H9 (cell line): ENCODE measurements at regions not wholly inside any gene's neighbourhood (a gene's known extent, or its start where the extent isn't known, plus 50 kb on each side); places are given as distances from the start of the nearest gene placed in this dataset.

Experiments
- DNase-seq: peaks from one replicate; pipeline ENCODE4 v3.0.0-alpha.2; 2017
- H2AFZ ChIP-seq: one replicate; pipeline ENCODE4 v1.6.1; 2013; ENCODE audit warnings: mild to moderate bottlenecking, low read length, control low read depth, moderate library complexity
- H2AK5ac ChIP-seq: 2 replicates; pipeline ENCODE4 v1.6.1; 2013; ENCODE audit warnings: low read length, control low read depth, mixed read lengths; ENCODE audit not compliant: insufficient read length
- H2BK120ac ChIP-seq: one replicate; pipeline ENCODE4 v1.6.1; 2013; ENCODE audit warnings: low read depth, mild to moderate bottlenecking, low read length, control low read depth, inconsistent platforms; ENCODE audit not compliant: poor library complexity, severe bottlenecking
- H2BK12ac ChIP-seq: 2 replicates; pipeline ENCODE4 v1.6.1; 2013; ENCODE audit warnings: low read length, control low read depth, mixed read lengths, low read depth; ENCODE audit not compliant: insufficient read length
- H2BK15ac ChIP-seq: 2 replicates; pipeline ENCODE4 v1.6.1; 2013; ENCODE audit warnings: low read depth, low read length, control low read depth
- H2BK20ac ChIP-seq: one replicate; pipeline ENCODE4 v1.6.1; 2013; ENCODE audit warnings: low read depth, mild to moderate bottlenecking, low read length, control low read depth, inconsistent platforms; ENCODE audit not compliant: poor library complexity, severe bottlenecking
- H2BK5ac ChIP-seq: 2 replicates; pipeline ENCODE4 v1.6.1; 2013; ENCODE audit warnings: low read length, control low read depth, mixed read lengths; ENCODE audit not compliant: insufficient read length
- H3K14ac ChIP-seq: 2 replicates; pipeline ENCODE4 v1.6.1; 2013; ENCODE audit warnings: low read length, control low read depth; ENCODE audit not compliant: insufficient read depth
- H3K18ac ChIP-seq: 2 replicates; pipeline ENCODE4 v1.6.1; 2013; ENCODE audit warnings: low read depth, mild to moderate bottlenecking, mixed read lengths, low read length, control low read depth; ENCODE audit not compliant: insufficient read length
- H3K23ac ChIP-seq: 2 replicates; pipeline ENCODE4 v1.6.1; 2013; ENCODE audit warnings: low read length, control low read depth, mixed read lengths, low read depth; ENCODE audit not compliant: insufficient read length
- H3K23me2 ChIP-seq: 2 replicates; pipeline ENCODE4 v1.6.1; 2013; ENCODE audit warnings: low read depth, mild to moderate bottlenecking, mixed read lengths, low read length, control low read depth; ENCODE audit not compliant: insufficient read length, poor library complexity, severe bottlenecking
- H3K27ac ChIP-seq: 2 replicates; pipeline ENCODE4 v1.5.1; 2013; ENCODE audit warnings: low read length, control low read depth, mixed read lengths, low read depth; ENCODE audit not compliant: insufficient read length
- H3K27me3 ChIP-seq: 2 replicates; pipeline ENCODE4 v1.6.1; 2013; ENCODE audit warnings: low read length, control low read depth, inconsistent platforms; ENCODE audit not compliant: insufficient read depth
- H3K4ac ChIP-seq: 2 replicates; pipeline ENCODE4 v1.6.1; 2013; ENCODE audit warnings: low read depth, mild to moderate bottlenecking, control low read depth, inconsistent platforms, low read length, moderate library complexity
- H3K4me1 ChIP-seq: 2 replicates; pipeline ENCODE4 v1.6.1; 2013; ENCODE audit warnings: low read length, control low read depth, inconsistent platforms; ENCODE audit not compliant: insufficient read depth
- H3K4me2 ChIP-seq: 2 replicates; pipeline ENCODE4 v1.6.1; 2013; ENCODE audit warnings: low read length, control low read depth, mixed read lengths; ENCODE audit not compliant: insufficient read length, insufficient read depth
- H3K56ac ChIP-seq: 2 replicates; pipeline ENCODE4 v1.6.1; 2013; ENCODE audit warnings: low read depth, mild to moderate bottlenecking, mixed read lengths, low read length, control low read depth; ENCODE audit not compliant: insufficient read length
- H3K79me1 ChIP-seq: 2 replicates; pipeline ENCODE4 v1.6.1; 2013; ENCODE audit warnings: low read depth, mild to moderate bottlenecking, moderate library complexity, low read length, control low read depth, inconsistent platforms; ENCODE audit not compliant: insufficient read depth, poor library complexity, severe bottlenecking
- H3K79me2 ChIP-seq: 2 replicates; pipeline ENCODE4 v1.6.1; 2013; ENCODE audit warnings: low read length, control low read depth, inconsistent platforms; ENCODE audit not compliant: insufficient read depth
- H3K9ac ChIP-seq: 2 replicates; pipeline ENCODE4 v1.6.1; 2013; ENCODE audit warnings: low read length, control low read depth, mixed read lengths; ENCODE audit not compliant: insufficient read length; ENCODE audit errors: extremely low read depth
- H3K9me3 ChIP-seq: one replicate; pipeline ENCODE4 v1.6.1; 2013; ENCODE audit warnings: low read depth, low read length, inconsistent platforms; ENCODE audit not compliant: control insufficient read depth
- H3T11ph ChIP-seq: one replicate; pipeline ENCODE4 v1.6.1; 2013; ENCODE audit warnings: mild to moderate bottlenecking, low read length, control low read depth, inconsistent platforms
- H4K20me1 ChIP-seq: one replicate; pipeline ENCODE4 v1.6.1; 2013; ENCODE audit not compliant: control insufficient read depth, insufficient read length, insufficient read depth
- H4K5ac ChIP-seq: 2 replicates; pipeline ENCODE4 v1.6.1; 2013; ENCODE audit warnings: low read depth, mild to moderate bottlenecking, mixed read lengths, low read length, control low read depth; ENCODE audit not compliant: insufficient read length
- H4K8ac ChIP-seq: replicated peaks from 2 replicates; pipeline ENCODE4 v1.6.1; 2013; ENCODE audit warnings: low read length, control low read depth, mixed read lengths, low read depth; ENCODE audit not compliant: insufficient read length
- H4K91ac ChIP-seq: 2 replicates; pipeline ENCODE4 v1.6.1; 2013; ENCODE audit warnings: low read depth, mild to moderate bottlenecking, moderate library complexity, mixed read lengths, low read length, control low read depth; ENCODE audit not compliant: insufficient read length
- H3K27ac Mint-ChIP-seq, 3 experiments: 2 replicates in 2 of 3; 3 replicates in 1 of 3; pipeline ENCODE4 v1.8.0; 2020 to 2021; ENCODE audit warnings: mixed read lengths in 3 of 3, mild to moderate bottlenecking in 1 of 3, moderate library complexity in 1 of 3
- H3K27me3 Mint-ChIP-seq: 2 replicates; pipeline ENCODE4 v1.8.0; 2021; ENCODE audit warnings: low read depth, mild to moderate bottlenecking, moderate library complexity, mixed read lengths
- H3K36me3 Mint-ChIP-seq, 3 experiments: 2 replicates in 2 of 3; 3 replicates in 1 of 3; pipeline ENCODE4 v1.8.0; 2020 to 2021; ENCODE audit warnings: low read depth in 3 of 3, mixed read lengths in 3 of 3; ENCODE audit not compliant: insufficient read depth in 1 of 3
- H3K4me1 Mint-ChIP-seq, 2 experiments: 2 replicates each; pipeline ENCODE4 v1.8.0; 2020; ENCODE audit warnings: mixed read lengths in 2 of 2
- H3K4me3 Mint-ChIP-seq, 2 experiments: 2 replicates in 1 of 2; 3 replicates in 1 of 2; pipeline ENCODE4 v1.8.0; 2020 to 2021; ENCODE audit warnings: mild to moderate bottlenecking in 2 of 2, mixed read lengths in 2 of 2, moderate library complexity in 1 of 2
- H3K9me3 Mint-ChIP-seq, 2 experiments: 2 replicates in 1 of 2; 3 replicates in 1 of 2; pipeline ENCODE4 v1.8.0; 2020; ENCODE audit warnings: mild to moderate bottlenecking in 2 of 2, mixed read lengths in 2 of 2, moderate library complexity in 1 of 2
- WGBS: extraction: QIAGEN DNeasy Blood & Tissue Kit; methylation state at CpG from one replicate; pipeline ENCODE4 v1.1.7; 2013; ENCODE audit warnings: missing lambda C conversion rate, low lambda C conversion rate, mixed read lengths; ENCODE audit not compliant: insufficient read length; ENCODE audit errors: extremely low coverage; 5-methylcytosine and 5-hydroxymethylcytosine counted together
- TF ChIP-seq, protein P1 (sequence below): fragments of 200-600 bp; sonication (generic); conservative IDR thresholded peaks from 3 replicates; pipeline ENCODE4 v1.8.0; 2021; ENCODE audit warnings: antibody characterized with exemption, mild to moderate bottlenecking

DNA sequence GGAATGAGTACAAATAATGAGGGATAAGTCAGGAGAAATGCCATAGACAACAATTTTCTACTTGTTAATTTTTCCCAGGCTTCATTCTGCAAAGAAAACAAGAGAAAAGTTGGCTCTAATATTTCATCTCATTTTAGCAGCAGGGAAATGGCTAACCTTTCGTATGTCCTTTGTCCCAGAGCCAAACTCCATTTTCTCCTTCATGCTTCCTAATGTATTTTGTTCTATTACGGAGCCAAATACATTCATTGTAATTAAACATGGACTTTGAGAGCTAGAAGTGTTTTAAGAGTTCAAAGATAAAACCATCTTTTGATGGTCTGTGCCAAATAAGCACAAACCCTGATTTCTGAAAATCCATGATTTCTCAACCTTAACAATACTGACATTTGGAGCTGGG is 136.9 kb downstream of the PTCHD4 start:
- no peaks in the 10 kb centered on the region for H3K36me3 Mint-ChIP-seq
- Histone ChIP-seq H3K4ac (no peak overlapping the region), H3K56ac (no peak overlapping the region), H2BK20ac (no peak overlapping the region), H3K27me3 (no peaks in the 10 kb centered on the region), H3K23me2 (no peaks in the 10 kb centered on the region), H4K8ac (no peak overlapping the region), H3K79me2 (no peaks in the 10 kb centered on the region), H4K91ac (no peak overlapping the region), H4K20me1 (no peaks in the 10 kb centered on the region), H2BK12ac (no peak overlapping the region), H2BK15ac (no peak overlapping the region), H2BK5ac (no peak overlapping the region), H3K9me3 (no peaks in the 10 kb centered on the region), H3K18ac (no peak overlapping the region), H3K4me1 (no peaks in the 10 kb centered on the region; the same call in 1 of the 2 replicates), H2AK5ac (no peak overlapping the region), H3K14ac (no peak overlapping the region), H4K5ac (no peak overlapping the region), H3T11ph (no peak overlapping the region), H3K23ac (no peak overlapping the region), H3K79me1 (no peaks in the 10 kb centered on the region), H3K4me2 (no peak overlapping the region), H3K9ac (no peak overlapping the region), H2AFZ (no peak overlapping the region), H3K27ac (no peak overlapping the region), H2BK120ac (no peak overlapping the region)
- no CpG with 5 or more reads among the region's 2 CpGs for WGBS
- no peak overlapping the region for H3K4me3 Mint-ChIP-seq
- no peaks in the 10 kb centered on the region; the same call in 1 of the 2 replicates for H3K27me3 Mint-ChIP-seq
- no peak overlapping the region for H3K27ac Mint-ChIP-seq
- peaks cover 3 to 7% of the 10 kb centered on the region in 2 experiments; a peak in 2 of 4 replicates for H3K4me1 Mint-ChIP-seq
- TF ChIP-seq, protein P1, sequence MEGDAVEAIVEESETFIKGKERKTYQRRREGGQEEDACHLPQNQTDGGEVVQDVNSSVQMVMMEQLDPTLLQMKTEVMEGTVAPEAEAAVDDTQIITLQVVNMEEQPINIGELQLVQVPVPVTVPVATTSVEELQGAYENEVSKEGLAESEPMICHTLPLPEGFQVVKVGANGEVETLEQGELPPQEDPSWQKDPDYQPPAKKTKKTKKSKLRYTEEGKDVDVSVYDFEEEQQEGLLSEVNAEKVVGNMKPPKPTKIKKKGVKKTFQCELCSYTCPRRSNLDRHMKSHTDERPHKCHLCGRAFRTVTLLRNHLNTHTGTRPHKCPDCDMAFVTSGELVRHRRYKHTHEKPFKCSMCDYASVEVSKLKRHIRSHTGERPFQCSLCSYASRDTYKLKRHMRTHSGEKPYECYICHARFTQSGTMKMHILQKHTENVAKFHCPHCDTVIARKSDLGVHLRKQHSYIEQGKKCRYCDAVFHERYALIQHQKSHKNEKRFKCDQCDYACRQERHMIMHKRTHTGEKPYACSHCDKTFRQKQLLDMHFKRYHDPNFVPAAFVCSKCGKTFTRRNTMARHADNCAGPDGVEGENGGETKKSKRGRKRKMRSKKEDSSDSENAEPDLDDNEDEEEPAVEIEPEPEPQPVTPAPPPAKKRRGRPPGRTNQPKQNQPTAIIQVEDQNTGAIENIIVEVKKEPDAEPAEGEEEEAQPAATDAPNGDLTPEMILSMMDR: no peak
- no peak for DNase-seq
- H3K9me3 Mint-ChIP-seq: no peaks in the 10 kb centered on the region
